ENCODE measurements at regions not wholly inside any gene's neighbourhood (a gene's known extent, or its start where the extent isn't known, plus 50 kb on each side); places are given as distances from the start of the nearest gene placed in this dataset.

- Mint-ChIP-seq H3K4me3 (ENCODE audit: unreplicated experiment) (no peak overlapping the region), H3K4me1 (ENCODE audit: low read depth, unreplicated experiment) (no peaks in the 10 kb centered on the region), H3K27ac (ENCODE audit: unreplicated experiment) (no peak overlapping the region), H3K27me3 (ENCODE audit: unreplicated experiment) (no peaks in the 10 kb centered on the region), H3K9me3 (ENCODE audit: unreplicated experiment) (peaks cover 3% of the 10 kb centered on the region), H3K36me3 (ENCODE audit: unreplicated experiment) (peaks cover 3% of the 10 kb centered on the region)
- DNase-seq: no peak
- TF ChIP-seq, protein P1, sequence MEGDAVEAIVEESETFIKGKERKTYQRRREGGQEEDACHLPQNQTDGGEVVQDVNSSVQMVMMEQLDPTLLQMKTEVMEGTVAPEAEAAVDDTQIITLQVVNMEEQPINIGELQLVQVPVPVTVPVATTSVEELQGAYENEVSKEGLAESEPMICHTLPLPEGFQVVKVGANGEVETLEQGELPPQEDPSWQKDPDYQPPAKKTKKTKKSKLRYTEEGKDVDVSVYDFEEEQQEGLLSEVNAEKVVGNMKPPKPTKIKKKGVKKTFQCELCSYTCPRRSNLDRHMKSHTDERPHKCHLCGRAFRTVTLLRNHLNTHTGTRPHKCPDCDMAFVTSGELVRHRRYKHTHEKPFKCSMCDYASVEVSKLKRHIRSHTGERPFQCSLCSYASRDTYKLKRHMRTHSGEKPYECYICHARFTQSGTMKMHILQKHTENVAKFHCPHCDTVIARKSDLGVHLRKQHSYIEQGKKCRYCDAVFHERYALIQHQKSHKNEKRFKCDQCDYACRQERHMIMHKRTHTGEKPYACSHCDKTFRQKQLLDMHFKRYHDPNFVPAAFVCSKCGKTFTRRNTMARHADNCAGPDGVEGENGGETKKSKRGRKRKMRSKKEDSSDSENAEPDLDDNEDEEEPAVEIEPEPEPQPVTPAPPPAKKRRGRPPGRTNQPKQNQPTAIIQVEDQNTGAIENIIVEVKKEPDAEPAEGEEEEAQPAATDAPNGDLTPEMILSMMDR (IDR thresholded peaks at IDR 0.05; ENCODE audit: partially characterized antibody, unreplicated experiment): no peak
These were observed 54.3 kb upstream of the TMCC3 start for GRCh38 chr12:94704452-94705306.

DNA sequence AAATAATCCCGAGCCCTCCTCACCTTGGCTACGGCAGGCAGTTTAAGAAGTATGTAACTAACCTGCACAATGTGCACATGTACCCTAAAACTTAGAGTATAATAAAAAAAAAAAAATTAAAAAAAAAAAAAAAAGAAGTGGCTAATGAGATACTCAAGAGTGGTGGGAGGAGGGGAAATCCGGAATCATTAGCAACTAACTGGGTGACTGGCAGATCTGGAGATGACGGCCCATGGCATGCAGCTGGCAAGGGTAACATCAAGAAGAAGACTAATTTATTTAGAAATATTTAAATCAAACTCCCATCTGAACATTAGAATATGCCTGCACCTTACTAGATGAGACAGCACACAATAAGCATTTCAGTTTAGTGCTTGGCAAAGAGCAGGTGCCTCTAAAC, 52.3 kb upstream of the TMCC3 start:
- no peak overlapping the region for H3K4me3 Mint-ChIP-seq (ENCODE audit: unreplicated experiment)
- no peak for DNase-seq
- no peaks in the 10 kb centered on the region for H3K4me1 Mint-ChIP-seq (ENCODE audit: low read depth, unreplicated experiment)
- no peaks in the 10 kb centered on the region for H3K27me3 Mint-ChIP-seq (ENCODE audit: unreplicated experiment)
- H3K36me3 Mint-ChIP-seq (ENCODE audit: unreplicated experiment): peaks cover 3% of the 10 kb centered on the region
- H3K27ac Mint-ChIP-seq (ENCODE audit: unreplicated experiment): no peak overlapping the region
- TF ChIP-seq, protein P1 (IDR thresholded peaks at IDR 0.05; ENCODE audit: partially characterized antibody, unreplicated experiment): no peak
- peaks cover 3% of the 10 kb centered on the region for H3K9me3 Mint-ChIP-seq (ENCODE audit: unreplicated experiment)

DNA sequence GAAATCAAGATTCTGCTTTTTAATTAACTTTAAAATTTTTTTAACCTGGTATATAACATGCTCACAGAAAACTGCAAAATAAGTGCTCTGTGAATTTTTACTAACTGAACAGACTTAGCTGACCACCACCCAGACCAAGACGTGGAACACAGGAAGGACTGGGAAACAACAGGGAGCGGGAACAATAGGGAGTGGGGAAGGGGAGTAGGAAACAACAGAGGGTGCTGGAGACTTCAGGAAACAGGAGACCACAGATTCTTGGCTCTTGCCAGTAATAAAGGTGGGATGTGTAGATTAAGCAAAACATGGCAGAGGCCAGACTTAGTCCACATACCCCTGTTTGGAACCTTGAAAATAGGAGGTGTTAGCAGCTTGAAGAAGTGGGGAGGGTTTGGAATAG, 51.4 kb upstream of the TMCC3 start:
- H3K9me3 Mint-ChIP-seq (ENCODE audit: unreplicated experiment): peaks cover 3% of the 10 kb centered on the region

DNA sequence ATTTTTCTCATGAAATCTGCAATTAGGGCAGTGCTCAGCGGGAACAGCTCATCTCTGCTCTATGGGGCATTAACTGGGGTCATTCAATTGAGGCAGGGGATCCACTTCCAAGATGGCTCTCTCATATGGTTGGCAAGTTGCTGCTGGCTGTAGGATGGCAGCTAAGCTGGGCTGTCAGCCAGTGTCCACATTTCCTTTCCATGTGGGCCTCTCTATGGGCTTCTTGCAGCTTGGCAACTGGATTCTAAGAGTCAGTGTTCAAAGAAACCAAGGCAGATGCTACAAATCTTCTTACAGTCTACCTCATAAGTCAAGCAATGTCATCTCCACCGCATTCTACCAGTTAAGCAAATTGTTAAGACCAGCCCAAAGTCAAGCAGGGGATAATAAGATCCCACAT, 50.3 kb upstream of the TMCC3 start:
- Mint-ChIP-seq H3K9me3 (ENCODE audit: unreplicated experiment) (peaks cover 3% of the 10 kb centered on the region), H3K27ac (ENCODE audit: unreplicated experiment) (no peak overlapping the region), H3K27me3 (ENCODE audit: unreplicated experiment) (no peaks in the 10 kb centered on the region), H3K36me3 (ENCODE audit: unreplicated experiment) (peaks cover 6% of the 10 kb centered on the region), H3K4me1 (ENCODE audit: low read depth, unreplicated experiment) (no peaks in the 10 kb centered on the region), H3K4me3 (ENCODE audit: unreplicated experiment) (no peak overlapping the region)
- TF ChIP-seq, protein P1 (IDR thresholded peaks at IDR 0.05; ENCODE audit: partially characterized antibody, unreplicated experiment): no peak
- DNase-seq: no peak

More for the DNA sequence above, 51.4 kb upstream of the TMCC3 start:
- TF ChIP-seq, protein P1 (IDR thresholded peaks at IDR 0.05; ENCODE audit: partially characterized antibody, unreplicated experiment): no peak
- H3K4me3 Mint-ChIP-seq (ENCODE audit: unreplicated experiment): no peak overlapping the region
- DNase-seq: no peak
- H3K4me1 Mint-ChIP-seq (ENCODE audit: low read depth, unreplicated experiment): no peaks in the 10 kb centered on the region
- H3K36me3 Mint-ChIP-seq (ENCODE audit: unreplicated experiment): peaks cover 3% of the 10 kb centered on the region
- H3K27ac Mint-ChIP-seq (ENCODE audit: unreplicated experiment): no peak overlapping the region
- H3K27me3 Mint-ChIP-seq (ENCODE audit: unreplicated experiment): no peaks in the 10 kb centered on the region
